ENCODE measurements at regions not wholly inside any gene's neighbourhood (a gene's known extent, or its start where the extent isn't known, plus 50 kb on each side); places are given as distances from the start of the nearest gene placed in this dataset.

GRCh38 chr13:69040898-69041297, 1066.7 kb upstream of the ATXN8OS start:
- Histone ChIP-seq H3K4me2 (ENCODE audit: control insufficient read depth, insufficient read depth) (no peak overlapping the region), H3K27ac (ENCODE audit: control insufficient read depth, insufficient read depth) (no peak overlapping the region), H4K20me1 (ENCODE audit: control insufficient read depth, insufficient read depth) (no peaks in the 10 kb centered on the region), H3K4me1 (ENCODE audit: control insufficient read depth, insufficient read depth, low read length) (no peaks in the 10 kb centered on the region), H3K4me3 (no peak overlapping the region), H3K79me2 (ENCODE audit: control insufficient read depth, insufficient read depth, low read length) (no peaks in the 10 kb centered on the region), H2AFZ (ENCODE audit: control insufficient read depth, low read depth, low read length) (no peak overlapping the region), H3K9ac (ENCODE audit: control insufficient read depth, insufficient read depth, low read length) (no peak overlapping the region), H3K36me3 (ENCODE audit: control insufficient read depth in 2 of 2, insufficient read depth in 2 of 2, low read length in 1 of 2) (no peaks in the 10 kb centered on the region), H3K27me3 (replicated peaks in 1 of 2; ENCODE audit: control insufficient read depth in 2 of 2, insufficient read depth in 2 of 2, low read length in 1 of 2) (no peaks in the 10 kb centered on the region), H3K9me3 (replicated peaks; ENCODE audit: control insufficient read depth, insufficient read depth, low read length) (no peaks in the 10 kb centered on the region)
- in situ Hi-C loops (cut with MboI) (no loop called here), intact Hi-C loops (cut with micrococcal nuclease; ENCODE audit: unreplicated experiment) (no loop called here)
- ATAC-seq (no peak), FAIRE-seq (no peak), DNase-seq (ENCODE audit: low read depth, low spot score) (no peak)
- ChIA-PET POLR2A (no interaction called here), RAD21 (ENCODE audit: unreplicated experiment) (no interaction called here), SMC1A (ENCODE audit: uncharacterized antibody, unreplicated experiment) (no interaction called here), CTCF (no interaction called here)
- no peak for TF ChIP-seq RELB (IDR thresholded peaks at IDR 0.05; ENCODE audit: low read depth)
- TF ChIP-seq IRF5 (IDR thresholded peaks at IDR 0.05; ENCODE audit: borderline replicate concordance) = no peak
- TF ChIP-seq HDAC2 (IDR thresholded peaks at IDR 0.05) = no peak
- TF ChIP-seq, protein P1, sequence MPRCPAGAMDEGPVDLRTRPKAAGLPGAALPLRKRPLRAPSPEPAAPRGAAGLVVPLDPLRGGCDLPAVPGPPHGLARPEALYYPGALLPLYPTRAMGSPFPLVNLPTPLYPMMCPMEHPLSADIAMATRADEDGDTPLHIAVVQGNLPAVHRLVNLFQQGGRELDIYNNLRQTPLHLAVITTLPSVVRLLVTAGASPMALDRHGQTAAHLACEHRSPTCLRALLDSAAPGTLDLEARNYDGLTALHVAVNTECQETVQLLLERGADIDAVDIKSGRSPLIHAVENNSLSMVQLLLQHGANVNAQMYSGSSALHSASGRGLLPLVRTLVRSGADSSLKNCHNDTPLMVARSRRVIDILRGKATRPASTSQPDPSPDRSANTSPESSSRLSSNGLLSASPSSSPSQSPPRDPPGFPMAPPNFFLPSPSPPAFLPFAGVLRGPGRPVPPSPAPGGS (IDR thresholded peaks at IDR 0.05; ENCODE audit: borderline replicate concordance, insufficient read depth, low read depth, low read length, poor library complexity, severe bottlenecking) = no peak
- TF ChIP-seq ZNF592 (IDR thresholded peaks at IDR 0.05) = no peak
- no peak for TF ChIP-seq POLR2AphosphoS2 (IDR thresholded peaks at IDR 0.05; ENCODE audit: low read depth, low read length)
- no peak for TF ChIP-seq MEF2A (IDR thresholded peaks at IDR 0.05; ENCODE audit: insufficient read depth, low read depth, low read length)
- TF ChIP-seq TCF3 (IDR thresholded peaks at IDR 0.05; ENCODE audit: borderline replicate concordance, insufficient read depth, low read depth, low read length) = no peak
- 4% methylated on average over 2 of the region's 2 CpGs for WGBS (ENCODE audit: insufficient coverage, insufficient replicate concordance, low lambda C conversion rate, missing lambda C conversion rate)
- no TSS peak for BruUV-seq (replicated peaks)
